ENCODE measurements at regions not wholly inside any gene's neighbourhood (a gene's known extent, or its start where the extent isn't known, plus 50 kb on each side); places are given as distances from the start of the nearest gene placed in this dataset.

DNA sequence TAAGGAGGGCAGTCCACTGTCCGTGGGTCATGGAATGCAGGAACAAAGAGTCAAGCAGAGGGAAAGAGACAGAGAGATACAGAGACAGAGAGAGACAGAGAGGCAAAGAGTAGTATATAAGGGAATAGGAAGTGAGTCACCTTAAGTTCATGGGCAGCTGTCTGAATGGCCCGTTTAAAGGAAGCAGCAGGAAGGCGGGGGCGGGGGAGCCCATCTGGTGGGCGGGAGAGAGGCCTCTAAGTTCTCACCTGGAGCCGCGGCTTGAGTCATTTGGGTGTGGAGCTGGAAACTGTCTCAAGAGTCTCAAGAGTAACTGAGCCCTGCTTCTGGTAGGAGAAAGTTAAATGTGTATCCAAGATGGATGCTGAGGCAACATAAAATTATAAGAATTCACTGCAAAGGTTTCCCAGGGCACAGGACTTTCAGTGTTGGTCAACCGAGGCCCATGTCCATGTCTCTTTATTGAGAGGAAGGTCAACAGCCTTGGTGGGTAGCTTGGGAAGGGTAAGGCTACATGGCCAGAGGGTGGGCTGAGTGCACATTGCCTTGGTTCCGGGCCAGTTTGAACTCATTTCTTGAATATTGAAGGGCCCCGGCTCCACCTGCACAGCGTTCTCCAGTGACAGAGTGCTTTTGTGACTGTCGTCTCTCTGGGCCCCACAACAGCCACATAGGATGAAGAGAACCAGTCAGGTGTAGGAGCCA lies 85.5 kb upstream of the CACUL1 start:
- H3K27ac ChIP-seq (ENCODE audit: extremely low read depth, low read depth, low read length), result no peak overlapping the region
- POLR2A ChIA-PET, result interaction anchor here (0.6 kb wide), 1 partner anchor 12 kb away, joined by 4 read pairs; no protein-coding TSS in a partner anchor
- CTCF ChIA-PET, result no interaction called here

DNA sequence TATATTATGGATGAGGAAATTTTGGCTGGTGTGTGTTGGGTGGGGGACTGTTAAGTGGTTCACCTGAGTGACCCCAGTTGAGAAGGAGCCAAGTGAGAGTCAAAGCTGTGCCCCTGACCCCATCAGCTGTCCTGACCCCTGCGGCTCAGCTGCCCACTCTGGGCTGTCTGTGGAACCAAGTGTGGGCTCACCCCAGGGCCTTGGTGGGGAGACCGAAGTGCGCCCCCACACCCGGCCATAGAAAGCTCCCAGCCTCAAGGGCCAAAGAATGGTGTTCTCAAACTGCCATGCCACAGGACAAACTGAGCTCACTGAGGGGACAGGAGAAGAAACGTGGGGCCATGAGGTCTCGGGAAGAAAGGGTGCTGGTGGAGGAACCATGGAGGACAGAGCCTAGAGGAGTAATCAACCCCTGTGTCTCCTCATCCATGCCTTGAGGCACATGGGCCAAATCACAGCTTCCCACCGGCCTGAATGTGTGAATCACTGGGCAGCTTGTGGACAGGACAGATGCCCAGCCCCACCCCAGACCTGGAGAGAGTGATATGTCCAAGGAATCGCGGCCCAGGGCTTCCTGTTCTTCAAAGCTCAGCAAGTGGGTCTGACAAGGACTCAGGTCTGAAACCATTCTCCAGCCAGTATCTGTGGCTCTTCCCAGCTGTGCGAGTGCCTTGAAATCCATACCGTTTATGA lies 86.2 kb upstream of the CACUL1 start:
- peaks cover 9% of the 10 kb centered on the region for H3K4me1 ChIP-seq (ENCODE audit: control insufficient read depth, insufficient read depth, low read length)
- ChIA-PET CTCF (interaction anchor here (0.5 to 1.4 kb wide), 3 partner anchors 9 to 37 kb away, joined by 3 to 4 read pairs (median 4); no protein-coding TSS in a partner anchor), POLR2A (interaction anchor here (0.6 kb wide), 1 partner anchor 11 kb away, joined by 4 read pairs; no protein-coding TSS in a partner anchor)
- TF ChIP-seq HOXA7 (CRISPR knock-in tag; IDR thresholded peaks at IDR 0.05; ENCODE audit: borderline replicate concordance) (no peak), TRIM28 (IDR thresholded peaks at IDR 0.05; ENCODE audit: borderline replicate concordance, low read length) (no peak), EGR2 (tag by site-specific recombination; IDR thresholded peaks at IDR 0.05; ENCODE audit: low read depth) (no peak), ZNF629 (tag by site-specific recombination; IDR thresholded peaks at IDR 0.05) (no peak), ZNF404 (tag by site-specific recombination; IDR thresholded peaks at IDR 0.05) (no peak), ZNF704 (tag by site-specific recombination; IDR thresholded peaks at IDR 0.05) (no peak), ZNF560 (tag by site-specific recombination; IDR thresholded peaks at IDR 0.05; ENCODE audit: borderline replicate concordance) (no peak), ZFHX2 (tag by site-specific recombination; conservative IDR thresholded peaks at IDR 0.05) (no peak), BCL11B (tag by site-specific recombination; IDR thresholded peaks at IDR 0.05; ENCODE audit: low read depth) (no peak), ZNF513 (tag by site-specific recombination; IDR thresholded peaks at IDR 0.05) (no peak), ZNF473 (tag by site-specific recombination; IDR thresholded peaks at IDR 0.05) (no peak), ZNF37A (tag by site-specific recombination; IDR thresholded peaks at IDR 0.05) (no peak)
- H3K9me3 ChIP-seq (ENCODE audit: control insufficient read depth, insufficient read depth, low read depth, low read length), result no peaks in the 10 kb centered on the region
- H3K36me3 ChIP-seq (ENCODE audit: control insufficient read depth in 2 of 2, insufficient read depth in 1 of 2, low read length in 2 of 2), result no peaks in the 10 kb centered on the region
- H3K27ac ChIP-seq (ENCODE audit: extremely low read depth, low read depth, low read length), result no peak overlapping the region
- no peak overlapping the region for H3K4me3 ChIP-seq (ENCODE audit: low read depth, low read length)

More for the DNA sequence above, 85.5 kb upstream of the CACUL1 start:
- Histone ChIP-seq H3K9me3 (ENCODE audit: control insufficient read depth, insufficient read depth, low read depth, low read length) (no peaks in the 10 kb centered on the region), H3K36me3 (ENCODE audit: control insufficient read depth in 2 of 2, insufficient read depth in 1 of 2, low read length in 2 of 2) (no peaks in the 10 kb centered on the region), H3K4me1 (ENCODE audit: control insufficient read depth, insufficient read depth, low read length) (peaks cover 6% of the 10 kb centered on the region), H3K4me3 (ENCODE audit: low read depth, low read length) (no peak overlapping the region)
- TF ChIP-seq ZBTB21 (tag by site-specific recombination; IDR thresholded peaks at IDR 0.05), result no peak
- no peak for TF ChIP-seq KLF1 (tag by site-specific recombination; IDR thresholded peaks at IDR 0.05)
- no peak for TF ChIP-seq ZNF76 (tag by site-specific recombination; IDR thresholded peaks at IDR 0.05; ENCODE audit: borderline replicate concordance, low read depth)
- TF ChIP-seq ZIC2 (tag by site-specific recombination; IDR thresholded peaks at IDR 0.05), result no peak
- TF ChIP-seq ZNF623 (tag by site-specific recombination; IDR thresholded peaks at IDR 0.05), result no peak
- no peak for TF ChIP-seq ZNF138 (tag by site-specific recombination; IDR thresholded peaks at IDR 0.05; ENCODE audit: borderline replicate concordance)
- no peak for TF ChIP-seq ZNF677 (tag by site-specific recombination; IDR thresholded peaks at IDR 0.05)
- TF ChIP-seq, protein P1, sequence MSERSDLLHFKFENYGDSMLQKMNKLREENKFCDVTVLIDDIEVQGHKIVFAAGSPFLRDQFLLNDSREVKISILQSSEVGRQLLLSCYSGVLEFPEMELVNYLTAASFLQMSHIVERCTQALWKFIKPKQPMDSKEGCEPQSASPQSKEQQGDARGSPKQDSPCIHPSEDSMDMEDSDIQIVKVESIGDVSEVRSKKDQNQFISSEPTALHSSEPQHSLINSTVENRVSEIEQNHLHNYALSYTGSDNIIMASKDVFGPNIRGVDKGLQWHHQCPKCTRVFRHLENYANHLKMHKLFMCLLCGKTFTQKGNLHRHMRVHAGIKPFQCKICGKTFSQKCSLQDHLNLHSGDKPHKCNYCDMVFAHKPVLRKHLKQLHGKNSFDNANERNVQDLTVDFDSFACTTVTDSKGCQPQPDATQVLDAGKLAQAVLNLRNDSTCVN (tag by site-specific recombination; optimal IDR thresholded peaks at IDR 0.05), result no peak
